A549 (cell line): ENCODE measurements at regions not wholly inside any gene's neighbourhood (a gene's known extent, or its start where the extent isn't known, plus 50 kb on each side); places are given as distances from the start of the nearest gene placed in this dataset.

ENCODE experiments used
- ATAC-seq, 2 experiments: fragments of 200-7000 bp in 1 of 2; fragments of >200 bp in 1 of 2; cut with Nextera tagmentation in 1 of 2; cut with Tn5 transposase in 1 of 2; 3 replicates each; pipeline versions ENCODE4 v1.8.0 to v1.9.1; 2018 to 2020; ENCODE audit warnings: mild to moderate bottlenecking in 1 of 2, moderate library complexity in 1 of 2
- CTCF ChIA-PET: fragments of 300-600 bp; sonication (Branson Sonifier 250); formaldehyde crosslinking; extraction: SDS; loops from one replicate; lab custom pipeline; 2021; ENCODE audit warnings: antibody characterized with exemption, inconsistent platforms; lab: Yijun Ruan, JAX
- POLR2A ChIA-PET: fragments of 350-600 bp; formaldehyde crosslinking; extraction: SDS; loops from one replicate; lab custom pipeline; 2021; ENCODE audit warnings: antibody characterized with exemption, inconsistent platforms; lab: Yijun Ruan, JAX
- DNase-seq, 2 experiments: peaks; one replicate each; pipeline versions ENCODE4 v3.0.0 to v3.0.0-alpha.2; 2011 to 2016; ENCODE audit warnings: low read depth in 1 of 2, low spot score in 1 of 2
- FAIRE-seq: peaks from 2 replicates; lab custom pipeline; 2011; peaks lifted over from hg19 to GRCh38; lab: Jason Lieb, UNC
- H3K27ac ChIP-seq, 2 experiments: fragments of >200 bp; sonication (Bioruptor Twin); formaldehyde crosslinking; 3 replicates each; pipeline ENCODE4 v1.5.1; 2016 to 2017
- H3K4me1 ChIP-seq: fragments of >200 bp; sonication (Bioruptor Twin); formaldehyde crosslinking; 3 replicates; pipeline ENCODE4 v1.6.1; 2016
- H3K4me2 ChIP-seq: fragments of >200 bp; sonication (Bioruptor Twin); formaldehyde crosslinking; 3 replicates; pipeline ENCODE4 v1.6.1; 2016
- H3K4me3 ChIP-seq: fragments of >200 bp; sonication (Bioruptor Twin); formaldehyde crosslinking; 3 replicates; pipeline ENCODE4 v1.5.1; 2016
- H3K9me3 ChIP-seq: fragments of >200 bp; sonication (Bioruptor Twin); formaldehyde crosslinking; 3 replicates; pipeline ENCODE4 v1.6.1; 2016
- CBX2 ChIP-seq: fragments of 200-600 bp; sonication (generic); IDR thresholded peaks from 2 replicates; pipeline ENCODE4 v1.6.1; 2016; ENCODE audit warnings: low read depth, mild to moderate bottlenecking, borderline replicate concordance
- CEBPB ChIP-seq, 2 experiments: fragments of >200 bp in 1 of 2; sonication (Bioruptor Twin) in 1 of 2; formaldehyde crosslinking in 1 of 2; IDR thresholded peaks; 2 replicates each; pipeline ENCODE4 v1.6.1; 2012 to 2016
- EHF ChIP-seq: fragments of 250-450 bp; sonication (Bioruptor Pico); IDR thresholded peaks from 2 replicates; pipeline ENCODE4 v1.5.0; 2020; ENCODE audit warnings: mild to moderate bottlenecking
- EHMT2 ChIP-seq: fragments of 200-600 bp; sonication (generic); IDR thresholded peaks from 2 replicates; pipeline ENCODE4 v1.6.1; 2016; ENCODE audit warnings: antibody characterized with exemption, low read depth, mild to moderate bottlenecking, moderate library complexity
- EP300 ChIP-seq, 2 experiments: fragments of >200 bp; sonication (Bioruptor Twin); formaldehyde crosslinking; IDR thresholded peaks; 2 replicates in 1 of 2; 3 replicates in 1 of 2; pipeline ENCODE4 v1.6.1; 2016 to 2017
- ESRRA ChIP-seq: fragments of 150-350 bp; IDR thresholded peaks from 2 replicates; pipeline ENCODE4 v1.6.1; 2014; ENCODE audit warnings: mild to moderate bottlenecking, low read length, borderline replicate concordance
- FOSL2 ChIP-seq, 2 experiments: fragments of 450-650 bp in 1 of 2; fragments of >200 bp in 1 of 2; sonication (Bioruptor Twin) in 1 of 2; formaldehyde crosslinking; IDR thresholded peaks; 2 replicates each; pipeline versions ENCODE4 v1.5.0 to v1.6.1; 2016 to 2020; ENCODE audit warnings: mild to moderate bottlenecking in 1 of 2, moderate library complexity in 1 of 2
- GATA3 ChIP-seq: IDR thresholded peaks from 2 replicates; pipeline ENCODE4 v1.6.1; 2012; ENCODE audit warnings: borderline replicate concordance
- HOXA7 ChIP-seq: fragments of 250-450 bp; sonication (Bioruptor Pico); IDR thresholded peaks from 2 replicates; pipeline ENCODE4 v1.5.0; 2020; ENCODE audit warnings: mild to moderate bottlenecking, moderate library complexity
- HOXB13 ChIP-seq: fragments of 250-450 bp; sonication (Bioruptor Pico); IDR thresholded peaks from 2 replicates; pipeline ENCODE4 v1.5.0; 2020; ENCODE audit warnings: low read depth, mild to moderate bottlenecking, moderate library complexity
- HOXB5 ChIP-seq: fragments of 250-450 bp; sonication (Bioruptor Pico); IDR thresholded peaks from 2 replicates; pipeline ENCODE4 v1.5.0; 2020; ENCODE audit warnings: mild to moderate bottlenecking, moderate library complexity
- JUNB ChIP-seq: fragments of >200 bp; sonication (Bioruptor Twin); formaldehyde crosslinking; IDR thresholded peaks from 2 replicates; pipeline ENCODE4 v1.6.1; 2016
- NR3C1 ChIP-seq: fragments of >200 bp; sonication (Bioruptor Twin); formaldehyde crosslinking; IDR thresholded peaks from 3 replicates; pipeline ENCODE4 v1.6.1; 2017
- POLR2A ChIP-seq: IDR thresholded peaks from 2 replicates; pipeline ENCODE4 v1.6.1; 2012; ENCODE audit warnings: mild to moderate bottlenecking, low read length
- RCOR1 ChIP-seq: fragments of 150-350 bp; IDR thresholded peaks from 2 replicates; pipeline ENCODE4 v1.6.1; 2014; ENCODE audit warnings: antibody characterized with exemption, low read length, low read depth
- RFX5 ChIP-seq: fragments of 450-650 bp; IDR thresholded peaks from 2 replicates; pipeline ENCODE4 v1.7.1; 2014; ENCODE audit warnings: antibody characterized with exemption, mild to moderate bottlenecking, moderate library complexity
- ZFP36 ChIP-seq: fragments of 450-650 bp; IDR thresholded peaks from 2 replicates; pipeline ENCODE4 v1.6.1; 2014; ENCODE audit warnings: borderline replicate concordance; ENCODE audit not compliant: partially characterized antibody
- ZNF302 ChIP-seq: fragments of 250-450 bp; sonication (Bioruptor Pico); IDR thresholded peaks from 2 replicates; pipeline ENCODE4 v1.9.0; 2021; ENCODE audit warnings: inconsistent platforms, mild to moderate bottlenecking, moderate library complexity
- ZSCAN20 ChIP-seq: fragments of 250-450 bp; sonication (Bioruptor Pico); IDR thresholded peaks from 2 replicates; pipeline ENCODE4 v1.8.0; 2022; ENCODE audit warnings: mild to moderate bottlenecking, moderate library complexity
- WGBS: methylation state at CpG from one replicate; pipeline ENCODE4 v1.1.6; 2017; ENCODE audit errors: missing lambda C conversion rate; 5-methylcytosine and 5-hydroxymethylcytosine counted together
- TF ChIP-seq, protein P1 (sequence below): fragments of 200-600 bp; sonication (generic); IDR thresholded peaks from 2 replicates; pipeline ENCODE4 v1.6.1; 2016; ENCODE audit warnings: antibody characterized with exemption, mild to moderate bottlenecking, moderate library complexity

DNA sequence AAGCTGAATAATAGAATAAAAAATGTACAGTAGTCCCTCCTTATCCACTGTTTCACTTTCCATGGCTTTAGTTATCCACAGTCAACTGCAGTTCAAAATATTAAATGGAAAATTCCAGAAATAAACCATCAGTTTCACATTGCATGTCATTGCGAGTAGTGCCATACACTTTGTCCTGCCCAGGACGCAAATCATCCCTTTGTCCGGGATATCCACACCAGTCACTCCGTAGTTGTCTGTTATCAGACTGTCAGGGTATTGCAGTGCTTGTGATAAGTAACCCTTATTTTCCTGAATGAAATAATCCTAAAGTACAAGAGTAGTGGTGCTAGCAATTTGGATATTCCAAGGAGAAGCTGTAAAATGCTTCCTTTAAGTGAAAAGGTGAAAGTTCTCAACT is 271.3 kb downstream of the DKK2 start:
- ChIA-PET POLR2A (no interaction called here), CTCF (no interaction called here)
- ATAC-seq: no peak

DNA sequence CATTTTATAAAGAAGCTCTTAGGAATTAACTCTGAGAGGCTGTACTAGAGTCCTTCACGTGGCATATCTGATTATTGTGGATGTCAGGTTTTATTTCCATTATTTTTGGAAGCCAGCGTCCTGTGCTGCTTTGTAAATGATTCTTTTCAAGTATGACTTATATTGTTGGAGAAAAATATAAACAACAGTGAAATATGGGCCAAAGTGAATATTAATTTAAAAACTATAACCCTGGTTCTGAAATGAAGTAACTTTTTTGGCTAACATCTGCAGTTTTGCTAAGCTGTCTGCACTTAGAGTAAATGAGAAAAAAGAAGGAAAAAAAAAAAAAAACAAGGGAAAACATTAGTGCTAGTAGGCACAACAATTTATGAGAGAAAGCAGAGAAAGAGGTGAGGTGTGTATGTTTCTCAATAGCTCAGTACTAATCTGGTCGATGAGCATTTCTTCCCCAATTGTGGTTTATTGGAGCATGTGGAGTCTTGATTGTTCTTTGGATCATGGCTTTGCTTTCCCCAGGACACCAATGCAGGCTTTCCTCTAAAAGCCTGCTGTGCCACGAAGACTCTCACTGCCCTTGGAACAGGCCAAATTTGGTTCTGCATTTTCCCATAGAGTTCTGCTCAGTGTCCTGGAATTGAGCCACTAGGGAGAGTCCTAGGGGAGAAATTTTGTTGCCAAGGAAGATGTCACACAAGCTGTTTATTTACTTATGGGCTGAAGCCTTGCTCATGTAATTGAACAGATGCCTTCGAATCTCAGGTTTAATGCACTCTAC is 273.3 kb downstream of the DKK2 start:
- ChIA-PET CTCF (no interaction called here), POLR2A (no interaction called here)
- Histone ChIP-seq H3K4me1 (no peaks in the 10 kb centered on the region), H3K9me3 (no peaks in the 10 kb centered on the region), H3K4me3 (no peak overlapping the region), H3K4me2 (no peak overlapping the region), H3K27ac (no peak overlapping the region)
- ATAC-seq: no peak
- no peak for DNase-seq
- FAIRE-seq: no peak
- 8% methylated on average over 5 of the region's 5 CpGs for WGBS
- no peak for TF ChIP-seq RCOR1
- no peak for TF ChIP-seq EP300 (IDR thresholded peaks at IDR 0.05)
- TF ChIP-seq JUNB: no peak
- TF ChIP-seq CBX2: no peak
- TF ChIP-seq, protein P1, sequence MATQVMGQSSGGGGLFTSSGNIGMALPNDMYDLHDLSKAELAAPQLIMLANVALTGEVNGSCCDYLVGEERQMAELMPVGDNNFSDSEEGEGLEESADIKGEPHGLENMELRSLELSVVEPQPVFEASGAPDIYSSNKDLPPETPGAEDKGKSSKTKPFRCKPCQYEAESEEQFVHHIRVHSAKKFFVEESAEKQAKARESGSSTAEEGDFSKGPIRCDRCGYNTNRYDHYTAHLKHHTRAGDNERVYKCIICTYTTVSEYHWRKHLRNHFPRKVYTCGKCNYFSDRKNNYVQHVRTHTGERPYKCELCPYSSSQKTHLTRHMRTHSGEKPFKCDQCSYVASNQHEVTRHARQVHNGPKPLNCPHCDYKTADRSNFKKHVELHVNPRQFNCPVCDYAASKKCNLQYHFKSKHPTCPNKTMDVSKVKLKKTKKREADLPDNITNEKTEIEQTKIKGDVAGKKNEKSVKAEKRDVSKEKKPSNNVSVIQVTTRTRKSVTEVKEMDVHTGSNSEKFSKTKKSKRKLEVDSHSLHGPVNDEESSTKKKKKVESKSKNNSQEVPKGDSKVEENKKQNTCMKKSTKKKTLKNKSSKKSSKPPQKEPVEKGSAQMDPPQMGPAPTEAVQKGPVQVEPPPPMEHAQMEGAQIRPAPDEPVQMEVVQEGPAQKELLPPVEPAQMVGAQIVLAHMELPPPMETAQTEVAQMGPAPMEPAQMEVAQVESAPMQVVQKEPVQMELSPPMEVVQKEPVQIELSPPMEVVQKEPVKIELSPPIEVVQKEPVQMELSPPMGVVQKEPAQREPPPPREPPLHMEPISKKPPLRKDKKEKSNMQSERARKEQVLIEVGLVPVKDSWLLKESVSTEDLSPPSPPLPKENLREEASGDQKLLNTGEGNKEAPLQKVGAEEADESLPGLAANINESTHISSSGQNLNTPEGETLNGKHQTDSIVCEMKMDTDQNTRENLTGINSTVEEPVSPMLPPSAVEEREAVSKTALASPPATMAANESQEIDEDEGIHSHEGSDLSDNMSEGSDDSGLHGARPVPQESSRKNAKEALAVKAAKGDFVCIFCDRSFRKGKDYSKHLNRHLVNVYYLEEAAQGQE: no peak
- TF ChIP-seq FOSL2 (IDR thresholded peaks at IDR 0.05): no peak
- no peak for TF ChIP-seq FOSL2 (CRISPR knock-in tag; IDR thresholded peaks at IDR 0.05)
- TF ChIP-seq EHMT2: no peak
- TF ChIP-seq, all 56 proteins: peak for 0

More for the DNA sequence above, 271.3 kb downstream of the DKK2 start:
- H3K9me3 ChIP-seq: no peaks in the 10 kb centered on the region
- DNase-seq: no peak
- no peak for TF ChIP-seq EP300 (IDR thresholded peaks at IDR 0.05)
- TF ChIP-seq POLR2A: no peak
- TF ChIP-seq ZSCAN20: no peak
- no peak for TF ChIP-seq HOXB13
- no peak for TF ChIP-seq HOXB5
- no peak for TF ChIP-seq HOXA7 (CRISPR knock-in tag)
- no peak for TF ChIP-seq NR3C1
- TF ChIP-seq, all 56 proteins: peak for 0
- no peak for FAIRE-seq
- Histone ChIP-seq H3K4me3 (no peak overlapping the region), H3K4me2 (no peak overlapping the region), H3K4me1 (no peaks in the 10 kb centered on the region), H3K27ac (no peak overlapping the region)
- 79% methylated on average over 4 of the region's 4 CpGs for WGBS

DNA sequence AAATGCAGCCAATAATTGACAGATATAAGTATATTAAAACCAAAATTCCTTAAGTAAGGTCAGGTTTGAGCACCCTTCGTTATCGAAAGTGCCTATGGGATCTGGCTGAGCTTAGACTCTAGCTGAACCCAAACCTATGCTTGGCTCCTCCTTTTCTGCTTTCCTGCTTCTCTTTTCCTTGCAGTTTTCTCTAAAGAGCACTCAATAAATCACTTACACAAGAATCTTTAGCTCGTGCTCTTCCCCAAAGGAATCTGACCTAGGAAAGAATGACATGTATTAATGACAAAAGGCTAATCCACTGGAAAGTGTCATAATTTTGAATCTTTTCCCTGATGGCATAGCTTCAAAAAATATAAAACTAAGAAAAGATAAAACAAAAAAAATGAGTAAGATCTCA is 282.7 kb downstream of the DKK2 start:
- Histone ChIP-seq H3K27ac (no peak overlapping the region), H3K4me2 (no peak overlapping the region), H3K4me3 (no peak overlapping the region), H3K9me3 (no peaks in the 10 kb centered on the region), H3K4me1 (no peaks in the 10 kb centered on the region)
- TF ChIP-seq CEBPB (IDR thresholded peaks at IDR 0.05): no peak
- TF ChIP-seq RFX5: no peak
- no peak for TF ChIP-seq ZNF302
- ChIA-PET POLR2A (no interaction called here), CTCF (no interaction called here)
- FAIRE-seq (no peak), DNase-seq (no peak), ATAC-seq (no peak)
- 8% methylated on average over 3 of the region's 3 CpGs for WGBS

DNA sequence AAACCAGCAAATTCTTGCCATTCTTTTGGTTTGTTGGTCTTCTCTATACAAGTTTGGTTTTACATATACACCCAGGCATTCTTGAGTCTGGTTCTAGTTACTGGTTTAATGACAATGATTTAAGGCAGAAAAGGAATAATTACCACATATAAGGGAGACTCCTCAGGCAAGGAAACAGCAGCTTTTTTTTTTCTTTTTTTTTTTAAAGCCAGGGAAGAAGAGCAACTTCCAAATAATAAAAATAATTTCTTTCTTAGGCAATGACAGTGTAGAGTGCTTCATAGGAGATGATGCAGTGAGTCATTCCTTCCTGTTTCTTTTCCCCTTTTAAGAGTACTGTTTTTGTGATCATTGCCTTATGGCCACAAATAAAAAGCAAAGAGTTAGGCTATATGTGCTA is 289.7 kb downstream of the DKK2 start:
- DNase-seq (no peak), ATAC-seq (no peak), FAIRE-seq (no peak)
- CTCF ChIA-PET: no interaction called here
- POLR2A ChIA-PET: no interaction called here
- no peaks in the 10 kb centered on the region for H3K4me1 ChIP-seq
- no peak overlapping the region for H3K4me3 ChIP-seq
- TF ChIP-seq EHF (CRISPR knock-in tag) (no peak), ESRRA (no peak), ZFP36 (no peak), CEBPB (IDR thresholded peaks at IDR 0.05) (no peak), GATA3 (no peak)
- TF ChIP-seq, all 56 proteins: peak for 0
- Histone ChIP-seq H3K4me2 (no peak overlapping the region), H3K27ac (no peak overlapping the region), H3K9me3 (no peaks in the 10 kb centered on the region)
